Glomerular visceral epithelial cell (primary cell): ENCODE measurements at regions not wholly inside any gene's neighbourhood (a gene's known extent, or its start where the extent isn't known, plus 50 kb on each side); places are given as distances from the start of the nearest gene placed in this dataset.

Experiments
- DNase-seq: peaks from one replicate; pipeline ENCODE4 v3.0.0-alpha.2; 2016; ENCODE audit errors: extremely low spot score

DNA sequence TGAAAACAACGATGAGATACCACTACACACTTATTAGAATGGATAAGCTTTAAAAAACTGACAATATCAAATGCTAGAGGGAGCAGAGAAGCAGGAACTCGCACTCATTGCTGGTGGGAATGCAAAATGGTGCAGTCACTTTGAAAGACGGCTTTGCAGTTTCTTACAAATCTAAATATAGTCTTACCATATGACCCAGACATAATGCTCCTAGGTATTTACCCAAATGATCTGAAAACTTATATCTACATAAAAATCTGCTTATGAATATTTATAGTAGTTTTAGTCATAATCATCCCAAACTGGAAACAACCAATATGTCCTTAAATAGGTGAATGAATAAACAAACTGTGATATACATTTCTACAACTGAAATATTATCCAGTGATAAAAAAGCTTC is 430.9 kb downstream of the MATN1 start:
- no peak for DNase-seq

DNA sequence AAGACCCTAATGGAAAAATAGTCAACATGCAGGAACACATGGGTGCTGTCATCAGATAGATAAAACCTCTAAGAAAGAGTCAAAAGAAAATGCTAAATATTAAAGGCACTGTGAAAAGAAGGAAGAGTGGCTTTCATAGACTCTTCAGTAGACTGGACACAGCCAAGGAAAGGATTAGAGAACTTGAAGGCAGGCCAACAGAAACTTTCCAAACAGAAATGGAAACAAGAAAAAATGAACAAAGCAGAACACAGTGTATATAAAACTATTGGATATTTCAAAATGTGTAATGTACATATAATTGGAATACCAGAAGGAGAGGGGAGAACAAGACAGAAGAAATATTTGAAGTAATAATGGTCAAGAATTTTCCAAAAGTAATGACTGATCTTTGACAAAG is 431.9 kb downstream of the MATN1 start:
- DNase-seq = no peak

DNA sequence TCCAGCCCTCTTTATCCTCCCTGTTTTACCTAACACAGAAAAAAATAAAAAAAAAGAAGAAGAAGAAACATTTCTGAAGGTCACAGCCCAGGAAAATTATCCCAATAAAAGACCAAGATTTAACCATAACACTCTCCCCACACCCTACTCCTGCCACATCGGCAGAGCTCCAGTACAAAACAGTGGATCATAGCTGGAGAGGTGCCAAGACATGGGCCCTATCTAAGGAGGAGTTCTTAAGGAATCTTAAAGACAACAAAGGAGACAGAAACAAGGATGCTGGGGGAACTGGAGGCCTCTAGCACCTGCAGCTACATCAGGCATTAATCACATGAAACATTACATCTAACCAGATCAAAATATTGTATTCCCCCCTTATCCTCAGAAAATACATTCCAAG is 432.8 kb downstream of the MATN1 start:
- DNase-seq = no peak

DNA sequence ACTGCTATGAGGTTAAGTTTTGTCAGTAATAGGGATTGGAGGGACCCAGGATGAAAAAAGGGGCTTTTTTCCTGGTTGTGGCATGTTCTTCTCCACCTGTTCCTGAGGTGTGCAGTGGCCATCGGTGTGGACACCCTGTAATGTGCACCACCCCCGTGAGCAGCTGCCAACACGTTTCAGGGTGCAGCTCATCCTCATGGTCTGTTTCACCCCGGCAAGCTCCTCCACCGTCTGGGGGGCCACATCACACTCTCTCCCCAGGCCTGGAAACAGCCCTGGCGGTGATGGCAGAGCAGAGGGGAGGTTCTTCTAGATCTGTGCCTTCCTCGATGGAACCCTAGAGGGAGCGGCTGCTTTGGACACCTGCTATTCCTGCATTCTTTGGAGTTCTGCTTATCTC is 435.4 kb downstream of the MATN1 start:
- no peak for DNase-seq

DNA sequence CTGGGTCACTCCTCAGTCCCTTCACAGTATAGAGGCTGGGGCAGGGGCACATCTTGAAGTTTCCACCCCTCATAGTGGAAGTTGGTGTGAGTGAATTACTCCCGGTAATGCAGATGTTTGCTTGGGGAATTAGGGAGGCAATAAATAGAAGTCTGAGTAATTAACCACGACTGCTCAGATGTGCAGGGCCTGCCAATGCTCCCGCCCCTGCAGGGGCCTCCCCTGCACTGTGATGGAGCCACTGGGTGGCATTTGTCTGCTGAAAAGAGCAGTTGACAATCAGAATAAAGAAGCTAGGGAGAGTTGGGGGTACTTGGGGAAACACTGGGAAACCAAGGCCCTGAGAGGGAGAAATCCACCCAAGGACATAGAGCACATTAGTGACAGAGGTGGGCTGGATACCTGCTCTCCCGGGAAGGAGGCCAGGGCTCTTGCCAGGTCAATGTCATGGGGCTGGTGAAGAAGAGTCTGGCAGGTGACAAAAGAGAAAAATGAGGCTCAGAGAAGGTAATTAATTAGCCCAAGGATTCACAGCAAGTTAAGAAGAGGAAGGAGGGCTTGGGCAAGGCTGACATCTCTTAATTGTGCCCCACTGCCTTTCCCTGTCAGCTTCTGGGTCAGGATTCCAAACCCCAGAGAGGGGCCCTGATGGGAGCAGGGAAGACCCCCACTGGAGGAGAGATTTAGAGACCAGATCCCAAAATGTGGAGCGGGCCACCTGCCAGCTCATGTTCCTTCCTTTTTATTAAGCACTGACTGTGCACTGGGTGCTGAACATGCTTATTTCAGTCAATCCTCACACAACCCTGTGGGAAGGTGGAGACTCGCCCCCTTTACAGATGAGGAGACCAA is 436.2 kb downstream of the MATN1 start:
- no peak for DNase-seq

DNA sequence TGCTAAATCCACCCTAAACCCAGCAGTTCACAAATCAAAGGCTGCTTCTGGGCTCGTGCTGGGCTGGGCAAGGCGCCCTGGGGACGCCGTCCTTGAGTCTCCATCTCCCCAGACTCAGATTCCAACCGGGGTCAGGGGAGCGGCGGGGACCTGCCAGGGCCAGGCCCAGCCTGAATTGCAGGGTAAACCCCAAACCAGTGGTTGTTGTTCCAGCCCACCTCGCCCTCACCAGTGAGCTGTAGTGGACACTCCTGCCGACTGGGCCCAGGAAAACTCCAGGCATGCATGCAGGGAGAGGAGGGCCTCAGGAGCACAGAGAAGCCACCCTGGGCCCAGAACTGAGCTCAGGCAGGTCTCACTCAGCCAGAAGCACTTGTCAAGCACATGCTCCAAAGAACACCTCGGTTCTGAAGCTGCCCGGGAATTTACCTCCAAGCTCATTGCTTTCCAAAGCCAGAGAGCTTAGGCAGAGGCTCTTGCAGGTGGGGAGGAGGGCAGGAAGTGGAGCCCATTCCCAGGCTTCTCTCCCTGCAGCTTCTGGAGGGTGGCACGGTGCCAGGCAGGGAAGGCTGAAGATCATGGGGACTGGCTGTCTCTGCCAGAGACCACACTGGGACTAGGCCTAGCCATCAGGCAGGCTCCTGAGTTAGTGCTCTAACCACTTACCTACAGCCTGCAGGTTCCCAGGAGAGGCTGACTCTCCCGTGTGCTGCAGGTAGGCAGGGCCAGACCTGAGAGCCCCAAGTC is 437.0 kb downstream of the MATN1 start:
- DNase-seq = no peak

DNA sequence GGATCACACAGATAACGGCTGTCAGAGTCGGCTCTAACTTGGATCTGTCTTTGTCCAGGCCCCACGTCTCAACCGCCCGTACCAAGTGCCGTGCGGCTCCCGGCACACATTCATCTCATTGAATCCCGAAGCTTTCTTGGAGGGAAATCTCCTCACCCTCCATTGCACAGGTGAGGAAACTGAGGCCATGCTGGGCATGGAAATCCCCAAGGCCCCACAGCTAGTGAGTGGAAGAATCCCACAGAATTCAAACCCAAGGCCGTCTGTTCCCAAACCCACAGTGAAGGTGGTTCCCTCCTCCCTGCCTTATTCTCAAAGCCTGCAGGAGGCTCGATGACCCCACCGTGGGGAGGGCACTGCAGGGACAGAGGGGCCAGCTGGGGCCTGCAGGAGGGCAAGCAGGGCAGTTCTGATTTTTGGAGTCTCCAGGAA is 437.9 kb downstream of the MATN1 start:
- DNase-seq = no peak

DNA sequence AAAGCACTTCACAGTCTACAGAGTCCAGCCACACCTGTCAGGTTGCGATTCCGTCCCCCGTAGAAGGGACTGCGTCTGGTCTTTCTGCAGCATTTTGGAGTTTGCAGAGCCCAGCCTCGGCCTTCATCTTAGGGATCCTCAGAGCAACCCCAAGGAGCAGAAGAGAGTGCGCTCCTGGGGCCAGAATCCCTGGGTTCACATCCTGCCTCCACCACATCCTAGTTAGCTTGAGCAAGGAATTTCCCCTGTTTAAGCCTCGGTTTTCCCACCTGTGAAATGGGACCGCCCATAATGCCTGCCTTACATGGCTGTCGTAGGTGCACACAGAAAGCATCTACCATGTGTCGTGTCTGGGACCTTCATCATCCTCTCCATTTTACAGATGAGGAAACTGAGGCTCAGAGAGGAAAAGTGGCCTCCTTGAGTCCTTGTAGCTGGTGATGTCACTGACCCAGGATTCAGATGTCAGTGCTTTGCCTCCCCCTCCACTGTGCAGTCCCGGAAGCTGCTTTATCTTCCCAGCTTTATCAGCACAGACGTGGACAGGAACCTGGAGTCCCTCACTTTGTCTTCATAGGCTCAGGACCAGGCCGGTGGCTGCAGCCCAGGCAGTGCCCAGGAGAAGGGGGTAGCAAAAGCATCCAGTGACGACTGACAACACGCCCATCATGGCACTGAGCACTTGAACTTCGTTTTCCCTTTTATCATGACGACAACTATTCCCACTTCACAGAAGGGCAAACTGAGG is 438.5 kb downstream of the MATN1 start:
- no peak for DNase-seq

DNA sequence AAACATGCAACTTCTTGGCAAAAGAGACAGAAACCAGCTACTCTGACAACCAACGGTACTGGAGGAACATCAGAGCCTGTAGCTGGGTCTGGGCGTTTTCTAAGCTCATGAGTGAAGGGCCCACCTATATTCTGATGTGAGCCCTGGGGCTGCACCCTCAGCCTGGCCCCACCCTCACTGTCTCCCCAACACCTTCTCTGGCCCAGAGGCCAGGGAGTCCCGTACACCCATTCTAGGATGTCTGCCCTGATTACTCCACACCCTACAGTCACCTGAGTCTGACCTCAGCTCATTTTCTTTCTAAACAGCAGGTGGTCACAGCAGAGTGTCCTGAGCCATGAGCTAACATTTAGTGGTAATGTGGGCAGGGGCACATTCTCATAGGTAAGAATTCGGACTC is 439.2 kb downstream of the MATN1 start:
- no peak for DNase-seq

DNA sequence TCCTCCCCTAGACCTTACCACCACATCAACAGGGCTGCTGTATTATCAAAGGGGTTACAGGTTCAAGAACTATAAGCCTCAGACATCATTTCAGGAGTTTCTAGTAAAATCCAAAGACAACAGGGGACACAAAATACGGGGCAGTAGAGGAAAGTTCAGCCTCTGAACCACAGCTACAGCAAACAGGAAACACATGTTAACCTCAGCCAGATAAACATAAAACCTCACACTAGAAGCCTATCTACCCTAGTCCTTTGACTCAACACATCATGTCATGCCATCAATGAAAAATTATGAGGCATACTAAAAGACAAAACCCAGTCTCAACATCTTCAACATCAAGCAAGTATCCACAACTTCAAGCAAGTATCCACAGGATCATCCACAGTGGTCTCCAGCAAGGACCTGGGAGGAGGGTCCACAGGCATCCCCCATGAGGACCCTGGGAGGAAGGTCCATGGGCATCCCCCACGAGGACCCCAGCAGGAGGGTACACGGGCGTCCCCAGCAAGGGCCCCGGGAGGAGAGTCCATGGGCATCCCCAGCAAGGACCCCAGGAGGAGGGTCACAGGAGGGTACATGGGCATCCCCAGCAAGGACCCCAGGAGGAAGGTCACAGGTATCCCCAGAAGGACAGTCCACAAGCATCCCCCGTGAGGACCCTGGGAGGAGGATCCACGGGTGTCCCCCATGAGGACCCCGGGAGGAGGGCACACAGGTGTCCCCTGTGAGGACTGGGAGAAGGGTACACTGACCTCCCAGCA is 440.0 kb downstream of the MATN1 start:
- DNase-seq = no peak

DNA sequence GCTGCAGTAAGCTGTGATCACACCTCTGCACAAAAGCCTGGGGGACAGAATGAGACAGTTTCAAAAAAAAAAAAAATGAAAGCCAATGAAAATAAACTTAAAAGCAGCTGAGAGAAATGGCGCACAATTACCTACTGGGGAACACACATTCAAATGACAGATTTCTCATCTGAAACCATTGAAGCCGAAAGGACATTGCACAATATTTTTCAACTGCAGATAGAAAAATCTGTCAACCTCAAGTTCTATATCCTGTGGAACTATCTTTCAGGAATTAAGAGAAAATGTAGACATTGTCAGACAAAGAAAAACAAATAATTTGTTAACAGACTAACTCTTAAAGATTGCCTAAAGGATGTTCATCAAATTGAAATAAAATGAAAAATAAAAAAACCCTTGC is 442.8 kb downstream of the MATN1 start:
- DNase-seq = no peak

DNA sequence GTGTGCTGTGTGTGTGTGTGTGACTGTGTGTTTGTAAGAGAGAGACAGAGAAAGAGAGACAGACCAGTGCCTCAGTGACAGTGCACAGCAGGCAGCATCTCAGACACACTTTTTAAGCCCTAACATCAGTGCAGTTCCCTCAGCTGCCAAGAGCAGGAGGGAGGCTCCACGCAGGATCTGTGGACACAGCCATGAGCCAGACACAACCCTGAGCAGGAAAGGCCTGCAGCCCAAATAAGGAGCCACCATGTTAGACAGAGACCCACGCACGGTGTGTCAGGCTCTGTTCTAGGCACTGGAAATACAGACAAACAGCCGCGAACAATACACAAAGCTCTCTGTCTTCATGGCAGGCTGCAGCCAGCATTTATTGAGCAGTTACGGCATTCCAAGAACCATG is 445.5 kb downstream of the MATN1 start:
- DNase-seq = no peak

DNA sequence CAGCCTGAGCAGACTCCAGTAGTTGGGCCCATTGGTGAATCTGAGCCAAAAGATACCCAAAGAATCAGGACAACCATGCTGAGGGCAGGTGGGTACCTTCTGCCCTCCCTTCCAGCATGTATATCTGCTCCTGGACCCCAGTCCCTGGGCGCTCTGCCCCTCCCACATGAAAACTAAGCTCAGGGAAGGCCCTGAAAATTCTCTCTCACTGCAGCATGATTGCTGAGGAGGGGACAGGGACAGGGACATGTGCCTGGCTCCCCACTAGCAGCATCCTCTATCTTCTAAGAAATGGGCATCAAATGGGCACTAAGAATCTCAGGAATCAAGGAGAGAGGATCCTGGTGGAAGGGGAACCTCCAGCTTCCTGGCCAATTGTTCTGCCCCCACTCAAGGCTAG is 446.0 kb downstream of the MATN1 start:
- DNase-seq = no peak

DNA sequence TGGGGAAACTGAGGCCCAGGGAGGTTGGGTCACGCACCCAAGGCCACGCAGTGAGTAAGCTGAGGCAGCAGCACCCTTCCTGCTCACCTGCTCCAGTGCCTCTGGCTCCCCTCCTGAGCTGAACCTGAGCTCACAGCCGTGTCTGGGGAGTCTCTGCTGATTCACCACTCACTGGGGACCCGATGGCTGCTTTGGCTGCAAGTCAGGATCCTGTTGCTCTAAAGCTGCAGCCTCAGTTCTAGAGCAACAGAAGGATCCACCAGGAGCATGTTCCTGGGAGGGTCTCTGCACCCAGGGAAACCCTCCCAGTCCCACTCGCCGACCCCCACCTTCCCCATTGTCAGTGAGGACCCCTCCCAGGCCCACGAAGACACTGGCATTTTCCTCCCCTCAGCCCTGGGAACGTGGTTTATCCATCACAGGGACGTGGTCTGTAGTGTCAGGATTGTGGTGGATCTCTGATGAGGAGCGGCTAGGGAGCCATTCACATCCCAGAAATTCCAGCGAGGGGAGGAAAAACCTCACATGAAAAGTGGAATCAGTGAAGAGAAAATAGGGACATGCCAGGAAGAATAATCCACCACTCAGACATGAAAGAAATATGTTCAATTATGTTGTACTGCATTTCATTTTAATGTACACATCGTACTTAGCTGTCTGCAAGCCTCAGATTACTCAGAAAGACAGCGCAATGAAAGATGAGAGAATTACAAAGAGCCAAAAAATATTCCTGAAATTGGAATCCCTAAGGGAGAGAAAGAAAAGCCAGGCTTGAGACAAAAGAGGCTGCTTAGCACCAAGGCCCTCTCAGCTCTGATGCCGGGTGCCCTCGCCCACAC is 447.2 kb downstream of the MATN1 start:
- DNase-seq = no peak

DNA sequence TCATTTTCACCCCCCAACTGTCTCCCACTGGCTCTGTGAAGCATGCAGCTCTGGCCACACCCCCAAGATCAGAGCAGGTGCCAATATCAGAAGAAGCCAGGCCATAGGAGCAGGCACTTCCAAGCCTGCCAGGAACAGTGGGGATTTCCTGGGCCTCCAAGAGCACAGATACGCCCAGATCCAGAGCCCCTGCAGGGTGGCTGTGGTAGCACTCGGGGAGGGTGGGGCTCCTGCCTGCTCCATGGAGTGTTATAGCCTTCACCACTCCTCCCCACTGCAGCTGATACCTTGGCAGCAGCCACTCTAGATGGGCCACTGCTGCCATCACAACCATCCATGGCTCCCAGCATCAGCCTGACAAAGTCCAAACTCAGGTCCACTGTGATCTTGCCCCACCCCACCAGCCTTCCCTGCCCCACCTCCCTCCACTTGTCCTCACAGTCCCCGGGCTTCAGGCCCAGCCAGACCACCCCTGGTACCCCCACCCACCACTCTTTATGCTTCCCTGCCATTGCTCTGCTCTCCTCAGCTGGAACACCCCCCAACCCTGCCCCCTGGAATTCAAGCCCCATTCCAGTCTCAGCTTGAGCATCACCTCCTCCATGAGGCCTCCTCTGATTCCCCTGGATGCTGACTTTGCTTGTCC is 448.3 kb downstream of the MATN1 start:
- no peak for DNase-seq

DNA sequence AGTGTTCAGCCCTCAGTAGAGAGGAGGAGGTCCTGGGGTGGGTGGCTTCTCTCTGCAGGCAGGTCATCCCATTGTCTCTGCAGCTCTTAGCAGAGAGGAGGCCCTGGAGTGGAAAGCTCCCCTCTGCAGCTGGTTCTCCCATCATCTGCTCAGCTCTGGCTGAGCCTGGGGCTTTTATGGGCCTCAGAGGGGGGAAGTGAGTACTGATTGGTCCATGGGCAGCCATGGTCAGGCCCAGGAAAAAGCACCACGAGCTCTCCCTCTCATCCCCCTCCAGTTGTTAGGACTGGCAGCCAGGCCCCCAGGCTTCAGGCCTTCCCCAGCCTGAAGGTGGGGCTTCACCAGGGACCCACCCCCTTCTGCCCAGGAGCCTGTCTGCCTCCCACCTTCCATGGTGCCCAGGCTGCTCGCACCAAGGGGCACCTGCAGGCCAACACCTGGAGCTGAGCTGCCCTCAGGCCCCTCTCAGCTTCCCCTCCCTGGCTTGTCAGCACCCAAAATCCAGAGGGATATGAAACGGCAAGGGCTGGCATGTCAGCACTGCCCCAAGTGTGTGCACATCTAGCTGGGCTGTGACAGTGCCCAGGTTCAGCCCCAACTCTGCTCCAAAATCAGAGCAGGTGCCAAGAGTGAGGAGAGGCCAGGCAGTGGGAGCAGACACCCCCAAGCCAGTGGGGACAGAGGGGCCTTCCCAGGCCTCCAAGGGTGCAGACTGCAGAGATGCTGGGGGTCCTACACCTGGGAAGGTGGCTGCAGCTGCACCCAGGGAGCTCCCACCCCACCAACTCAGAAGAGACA is 449.0 kb downstream of the MATN1 start:
- no peak for DNase-seq

DNA sequence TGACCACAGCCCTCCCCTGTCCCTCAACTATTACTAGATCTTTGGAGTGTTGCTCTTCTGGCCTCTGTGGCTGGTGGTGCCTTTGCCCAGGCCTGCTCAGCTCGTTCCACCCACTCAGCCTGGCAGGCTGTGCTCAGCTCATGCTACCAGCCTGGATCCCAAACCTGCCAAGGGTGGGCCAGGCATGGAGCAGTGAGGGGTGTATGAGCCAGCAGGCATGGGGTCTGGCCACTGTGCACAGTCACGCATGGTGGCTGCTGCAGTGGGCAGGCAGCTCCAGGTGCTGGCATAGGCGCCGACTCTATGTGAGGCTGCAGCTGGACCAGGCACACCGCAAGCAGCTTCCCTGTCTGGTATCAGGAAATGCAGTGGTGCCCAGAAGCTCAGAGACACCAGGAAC is 449.9 kb downstream of the MATN1 start:
- DNase-seq = no peak

DNA sequence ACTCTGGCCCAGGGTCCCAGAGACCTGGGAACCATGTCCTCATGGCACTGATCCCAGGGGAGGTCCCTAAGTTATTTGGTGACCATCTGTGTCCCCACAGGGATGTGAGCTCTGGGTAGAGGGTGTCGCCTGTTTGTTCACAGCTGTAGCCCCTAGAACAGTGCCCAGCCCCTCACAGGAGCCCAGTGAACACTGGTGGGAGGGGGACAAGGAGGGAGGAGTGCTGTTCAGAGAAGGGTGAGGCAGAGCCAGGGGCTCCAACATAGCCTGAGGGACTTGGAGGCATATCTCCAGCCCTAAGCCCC is 450.4 kb downstream of the MATN1 start:
- no peak for DNase-seq

DNA sequence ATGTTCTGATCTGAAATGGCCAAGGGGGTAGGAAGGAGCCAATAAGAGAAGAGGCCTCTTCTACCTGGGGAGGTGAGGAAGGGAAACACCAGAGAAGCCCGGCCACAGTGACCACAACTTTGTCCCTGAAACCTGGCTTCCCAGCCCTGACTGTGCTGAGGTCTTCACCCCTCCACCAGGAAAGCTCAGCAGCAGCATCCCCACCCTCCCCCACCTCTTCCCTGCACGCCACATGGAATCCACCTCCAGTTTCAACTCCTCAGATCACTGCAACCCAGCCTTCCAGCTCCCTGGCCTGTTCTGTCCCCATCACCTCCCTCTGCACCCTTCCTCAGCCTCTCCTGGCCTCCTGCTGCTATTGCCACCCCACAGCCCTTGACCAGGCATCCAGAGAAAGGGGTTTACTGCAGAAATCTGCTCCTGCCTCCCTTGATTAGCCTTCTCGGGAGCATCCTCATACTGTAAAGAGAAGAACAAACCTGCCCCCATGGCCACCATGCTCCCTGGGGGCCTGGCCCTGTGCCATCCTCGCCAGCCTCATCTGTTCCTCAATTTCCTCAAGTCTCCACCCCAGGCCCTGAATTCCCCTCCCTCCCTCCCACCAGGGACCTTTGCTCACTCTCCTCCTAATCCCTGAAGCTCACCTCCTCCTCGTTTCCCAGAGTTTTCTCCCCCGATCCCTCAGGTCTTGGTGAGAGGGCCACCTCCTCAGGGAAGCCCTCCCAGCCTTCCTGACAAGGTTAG is 450.9 kb downstream of the MATN1 start:
- DNase-seq = no peak
